GM12864 (cell line): ENCODE measurements at regions not wholly inside any gene's neighbourhood (a gene's known extent, or its start where the extent isn't known, plus 50 kb on each side); places are given as distances from the start of the nearest gene placed in this dataset.
"Not testable (repeated sequence)": the region's sequence is repeated elsewhere in the genome, so short reads cannot be mapped to it uniquely, and the experiment has no call there.

Experiments
- DNase-seq: peaks from one replicate; pipeline ENCODE4 v3.0.0-alpha.2; 2011; ENCODE audit warnings: low read depth
- H3K4me3 ChIP-seq: 2 replicates; pipeline ENCODE4 v1.5.1; 2011; ENCODE audit warnings: mild to moderate bottlenecking, low read depth, low read length, control low read depth
- TF ChIP-seq, protein P1 (sequence below): IDR thresholded peaks from 2 replicates; pipeline ENCODE4 v1.5.1; 2011; ENCODE audit warnings: low read depth, mild to moderate bottlenecking, moderate library complexity, low read length, control low read depth, inconsistent platforms; ENCODE audit errors: missing control alignments

- DNase-seq: no peak
- TF ChIP-seq, protein P1, sequence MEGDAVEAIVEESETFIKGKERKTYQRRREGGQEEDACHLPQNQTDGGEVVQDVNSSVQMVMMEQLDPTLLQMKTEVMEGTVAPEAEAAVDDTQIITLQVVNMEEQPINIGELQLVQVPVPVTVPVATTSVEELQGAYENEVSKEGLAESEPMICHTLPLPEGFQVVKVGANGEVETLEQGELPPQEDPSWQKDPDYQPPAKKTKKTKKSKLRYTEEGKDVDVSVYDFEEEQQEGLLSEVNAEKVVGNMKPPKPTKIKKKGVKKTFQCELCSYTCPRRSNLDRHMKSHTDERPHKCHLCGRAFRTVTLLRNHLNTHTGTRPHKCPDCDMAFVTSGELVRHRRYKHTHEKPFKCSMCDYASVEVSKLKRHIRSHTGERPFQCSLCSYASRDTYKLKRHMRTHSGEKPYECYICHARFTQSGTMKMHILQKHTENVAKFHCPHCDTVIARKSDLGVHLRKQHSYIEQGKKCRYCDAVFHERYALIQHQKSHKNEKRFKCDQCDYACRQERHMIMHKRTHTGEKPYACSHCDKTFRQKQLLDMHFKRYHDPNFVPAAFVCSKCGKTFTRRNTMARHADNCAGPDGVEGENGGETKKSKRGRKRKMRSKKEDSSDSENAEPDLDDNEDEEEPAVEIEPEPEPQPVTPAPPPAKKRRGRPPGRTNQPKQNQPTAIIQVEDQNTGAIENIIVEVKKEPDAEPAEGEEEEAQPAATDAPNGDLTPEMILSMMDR: no peak
- H3K4me3 ChIP-seq: no peak overlapping the region
Measured at GRCh38 chr5:21452449-21452848, 1400.7 kb downstream of the CDH12 start.

GRCh38 chr5:21432646-21433045 lies 1420.5 kb downstream of the CDH12 start:
- no peak for DNase-seq

DNA sequence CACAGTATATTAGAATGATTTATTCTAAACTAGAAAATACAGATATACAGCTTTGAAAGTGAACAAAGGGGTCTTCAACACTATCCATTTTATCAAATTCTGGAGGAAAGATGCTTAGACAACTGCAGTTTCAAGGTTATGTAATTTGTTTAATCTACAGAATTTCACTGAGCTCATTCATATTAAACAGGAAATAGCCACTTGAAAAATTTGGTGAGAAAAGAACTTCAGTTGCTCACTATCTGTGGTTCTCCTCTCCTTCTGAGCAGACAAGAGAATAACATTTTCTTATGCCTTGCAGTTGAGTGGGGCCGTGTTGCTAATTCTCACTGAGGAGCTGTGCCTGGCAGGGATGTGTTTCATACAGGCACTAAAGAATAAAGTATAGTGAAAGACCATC lies 1428.2 kb downstream of the CDH12 start:
- no peak for DNase-seq

More at GRCh38 chr5:21432646-21433045, 1420.5 kb downstream of the CDH12 start:
- TF ChIP-seq, protein P1: no peak
- no peak overlapping the region for H3K4me3 ChIP-seq

DNA sequence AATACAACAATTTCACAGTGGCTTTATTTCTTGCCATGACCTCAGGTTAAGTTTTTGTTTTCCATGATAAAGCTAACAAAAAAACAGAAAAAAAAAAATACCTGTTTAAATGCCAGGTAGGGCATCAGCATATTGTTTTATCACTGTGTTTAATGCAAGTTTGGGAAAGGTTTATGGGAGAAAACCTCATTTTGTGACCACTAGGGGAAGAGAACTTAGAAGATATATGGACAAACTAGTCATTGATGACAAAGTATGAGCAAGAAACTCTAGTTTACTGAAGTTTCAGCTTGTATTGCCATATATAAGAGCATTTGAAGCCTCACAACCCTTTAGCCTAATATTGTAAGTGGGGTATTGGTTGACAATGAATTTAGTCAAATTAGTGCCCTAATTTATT lies 1431.4 kb upstream of the CDH18 start:
- no peak overlapping the region for H3K4me3 ChIP-seq
- no peak for DNase-seq
- TF ChIP-seq, protein P1: no peak

More for the DNA sequence above, 1428.2 kb downstream of the CDH12 start:
- no peak overlapping the region for H3K4me3 ChIP-seq
- TF ChIP-seq, protein P1: no peak

DNA sequence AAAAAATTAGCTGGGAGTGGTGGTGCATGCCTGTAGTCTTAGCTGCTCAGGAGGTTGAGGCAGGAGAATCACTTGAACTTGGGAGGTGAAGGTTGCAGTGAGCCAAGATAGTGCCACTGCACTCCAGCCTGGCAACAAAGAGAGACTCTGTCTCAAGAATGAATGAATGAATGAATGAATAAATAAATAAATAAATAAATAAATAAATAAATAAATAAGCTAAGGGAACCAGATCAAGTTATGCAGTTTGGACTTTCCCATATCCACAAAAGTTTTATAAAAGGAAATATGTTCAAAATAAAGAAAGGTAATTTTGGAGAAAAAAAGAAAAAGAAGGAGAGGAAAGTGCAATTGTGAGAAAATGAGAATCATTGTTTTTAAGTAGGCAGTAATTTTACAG lies 1414.1 kb upstream of the CDH18 start:
- DNase-seq, H3K4me3 ChIP-seq: not testable (repeated sequence)

GRCh38 chr5:21398511-21398910 lies 1410.5 kb upstream of the CDH18 start:
- no peak for DNase-seq
- TF ChIP-seq, protein P1: no peak
- H3K4me3 ChIP-seq: no peak overlapping the region

GRCh38 chr5:21397693-21398092 lies 1409.7 kb upstream of the CDH18 start:
- no peak overlapping the region for H3K4me3 ChIP-seq
- DNase-seq: no peak

More at GRCh38 chr5:21397693-21398092, 1409.7 kb upstream of the CDH18 start:
- TF ChIP-seq, protein P1: no peak
